ENCODE measurements at regions not wholly inside any gene's neighbourhood (a gene's known extent, or its start where the extent isn't known, plus 50 kb on each side); places are given as distances from the start of the nearest gene placed in this dataset.

- H3K27ac ChIP-seq = no peak overlapping the region
- no peak for TF ChIP-seq CTCF (IDR thresholded peaks at IDR 0.05)
Observed at GRCh38 chr7:93048136-93048930, 69.4 kb downstream of the SAMD9 start.

GRCh38 chr7:93047514-93048099 is 70.2 kb downstream of the SAMD9 start:
- H3K4me3 ChIP-seq = no peak overlapping the region
- no peak for TF ChIP-seq CTCF (IDR thresholded peaks at IDR 0.05)
- no peak overlapping the region for H3K27ac ChIP-seq
- DNase-seq (ENCODE audit: low spot score) = no peak

More at GRCh38 chr7:93048136-93048930, 69.4 kb downstream of the SAMD9 start:
- no peak overlapping the region for H3K4me3 ChIP-seq
- DNase-seq (ENCODE audit: low spot score) = no peak

GRCh38 chr7:93046641-93047040 is 71.1 kb downstream of the SAMD9 start:
- Histone ChIP-seq H3K4me3 (no peak overlapping the region), H3K27ac (no peak overlapping the region)
- no peak for TF ChIP-seq CTCF (IDR thresholded peaks at IDR 0.05)
- no peak for DNase-seq (ENCODE audit: low spot score)

GRCh38 chr7:93044147-93044810 is 73.5 kb downstream of the SAMD9 start:
- Histone ChIP-seq H3K4me3 (no peak overlapping the region), H3K27ac (no peak overlapping the region)
- DNase-seq (ENCODE audit: low spot score) = no peak
- TF ChIP-seq CTCF (IDR thresholded peaks at IDR 0.05) = no peak

- H3K27ac ChIP-seq = no peak overlapping the region
- no peak for DNase-seq (ENCODE audit: low spot score)
- no peak for TF ChIP-seq CTCF (IDR thresholded peaks at IDR 0.05)
- peak overlapping the region; percentile 62 for H3K4me3 ChIP-seq
Observed at GRCh38 chr7:93043385-93043985, 74.3 kb downstream of the SAMD9 start.

- no peak for DNase-seq (ENCODE audit: low spot score)
- no peak for TF ChIP-seq CTCF (IDR thresholded peaks at IDR 0.05)
- Histone ChIP-seq H3K27ac (no peak overlapping the region), H3K4me3 (no peak overlapping the region)
Observed at GRCh38 chr7:93040355-93040754, 77.4 kb downstream of the SAMD9 start.

Measured in coronary artery (tissue), 2 donors.